ENCODE measurements at regions not wholly inside any gene's neighbourhood (a gene's known extent, or its start where the extent isn't known, plus 50 kb on each side); places are given as distances from the start of the nearest gene placed in this dataset.
A peak's percentile ranks its signal among the peaks of the same experiment; 100 is the strongest.
"Not testable (repeated sequence)": the region's sequence is repeated elsewhere in the genome, so short reads cannot be mapped to it uniquely, and the experiment has no call there.

DNA sequence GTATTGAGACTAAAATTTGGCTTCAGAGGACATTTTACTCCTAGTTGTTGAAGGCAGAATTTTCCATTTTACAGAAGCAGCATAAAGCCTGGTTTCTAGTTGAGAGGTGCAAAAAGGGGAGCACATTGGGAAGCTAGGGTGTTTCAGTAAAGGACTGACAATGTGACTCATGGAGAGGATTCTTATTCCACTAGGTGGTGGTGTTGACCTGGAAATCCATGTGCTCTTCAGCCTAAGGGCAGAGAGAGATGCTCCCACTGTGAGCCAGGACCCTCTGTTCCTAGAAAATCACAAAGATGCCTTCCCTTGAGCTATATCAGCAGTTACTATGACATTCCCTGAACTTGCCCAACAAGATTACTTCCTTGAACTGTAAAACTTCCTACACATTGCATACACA lies 687.8 kb downstream of the IPMK start:
- DNase-seq (ENCODE audit: low read depth) = peak; percentile 60

DNA sequence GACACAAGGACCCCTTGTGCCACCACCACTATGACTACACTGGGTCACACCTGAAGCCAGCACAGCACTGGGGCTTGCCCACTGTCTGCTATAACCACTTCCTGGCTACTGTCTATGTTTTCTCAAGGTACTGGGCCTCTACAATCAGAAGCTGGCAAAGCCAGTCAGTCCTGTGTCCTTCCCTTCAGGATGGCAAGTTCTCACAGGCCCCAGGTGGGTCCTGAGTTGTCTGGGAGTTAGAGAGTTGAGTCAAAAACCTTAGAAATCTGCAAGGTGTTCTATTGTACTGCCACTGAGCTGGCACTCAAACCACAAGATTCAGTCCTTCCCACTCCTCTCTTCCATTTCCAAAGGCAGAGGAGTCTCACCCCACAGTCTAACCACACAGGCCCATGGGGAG lies 705.5 kb downstream of the IPMK start:
- DNase-seq (ENCODE audit: low read depth) = no peak

DNA sequence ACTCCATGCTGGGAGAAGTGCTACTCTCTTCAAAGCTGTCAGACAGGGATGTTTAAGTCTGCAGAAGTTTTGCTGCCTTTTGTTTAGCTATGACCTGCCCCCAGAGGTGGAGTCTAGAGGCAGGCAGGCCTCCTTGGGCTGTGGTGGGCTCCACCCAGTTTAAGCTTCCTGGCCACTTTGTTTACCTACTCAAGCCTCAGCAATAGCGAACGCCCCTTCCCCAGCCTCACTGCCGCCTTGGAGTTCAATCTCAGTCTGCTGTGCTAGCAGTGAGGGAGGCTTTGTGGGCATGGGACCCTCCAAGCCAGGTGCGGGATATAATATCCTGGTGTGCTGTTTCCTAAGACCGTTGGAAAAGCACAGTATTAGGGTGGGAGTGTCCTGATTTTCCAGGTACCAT lies 715.9 kb downstream of the IPMK start:
- not testable (repeated sequence) for DNase-seq (ENCODE audit: low read depth)

DNA sequence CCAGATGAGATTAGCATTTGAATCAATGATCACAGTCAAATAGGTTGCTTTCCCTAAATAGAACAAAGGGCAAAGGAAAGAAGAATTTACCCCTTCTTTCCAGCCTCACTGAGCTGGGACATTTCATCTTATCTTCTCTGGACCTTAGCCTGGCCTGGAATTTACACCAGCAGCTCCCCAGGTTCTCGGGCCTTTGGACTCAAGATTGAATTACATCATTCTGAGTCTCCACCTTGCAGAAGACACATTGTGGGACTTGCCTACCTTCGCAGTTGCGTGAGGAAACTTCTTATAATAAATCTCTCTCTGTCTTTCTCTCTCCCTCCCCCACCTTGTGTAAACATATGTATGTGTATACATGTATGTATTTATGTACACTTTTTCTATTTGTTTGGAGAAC lies 732.4 kb downstream of the IPMK start:
- DNase-seq (ENCODE audit: low read depth) = no peak

DNA sequence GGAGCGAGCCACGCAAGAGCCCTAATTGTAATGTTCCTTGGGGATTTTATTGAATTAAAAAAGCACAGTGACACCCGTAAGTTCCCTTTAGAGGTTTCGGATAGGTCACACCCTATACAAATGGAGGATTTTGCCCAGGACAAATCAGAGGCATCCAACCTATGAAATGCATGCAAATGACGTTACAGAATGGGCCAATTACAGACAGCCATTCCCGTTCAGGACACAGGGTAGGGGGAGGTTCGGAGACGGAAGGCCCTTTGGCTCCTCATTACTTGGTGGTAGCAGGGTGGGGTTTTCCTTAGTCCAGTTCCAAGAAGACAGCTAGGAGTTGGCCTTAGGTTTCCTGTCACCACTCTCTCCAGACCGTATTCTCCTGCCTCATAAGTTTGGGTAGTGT lies 754.1 kb downstream of the IPMK start:
- no peak for DNase-seq (ENCODE audit: low read depth)

DNA sequence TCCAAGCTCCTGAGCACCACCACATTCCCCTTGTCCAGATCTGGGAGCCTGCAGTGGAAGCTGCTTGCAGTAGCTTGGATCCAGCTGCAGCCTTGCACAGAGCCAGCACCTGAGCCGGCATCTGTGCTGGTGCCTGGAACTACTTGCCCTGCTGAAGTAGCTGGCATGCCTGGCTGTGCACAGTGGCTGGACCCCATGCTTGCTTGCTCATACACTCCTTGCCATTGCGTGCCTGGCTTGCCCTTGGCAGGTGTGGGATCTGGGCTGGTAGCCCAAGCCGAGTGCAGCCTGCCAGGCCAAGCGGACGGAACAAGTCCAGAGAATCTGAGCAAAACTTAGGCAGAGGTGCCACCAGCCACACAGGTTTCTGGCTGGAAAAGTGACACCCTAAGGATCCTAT lies 759.9 kb downstream of the IPMK start:
- DNase-seq (ENCODE audit: low read depth) = no peak

DNA sequence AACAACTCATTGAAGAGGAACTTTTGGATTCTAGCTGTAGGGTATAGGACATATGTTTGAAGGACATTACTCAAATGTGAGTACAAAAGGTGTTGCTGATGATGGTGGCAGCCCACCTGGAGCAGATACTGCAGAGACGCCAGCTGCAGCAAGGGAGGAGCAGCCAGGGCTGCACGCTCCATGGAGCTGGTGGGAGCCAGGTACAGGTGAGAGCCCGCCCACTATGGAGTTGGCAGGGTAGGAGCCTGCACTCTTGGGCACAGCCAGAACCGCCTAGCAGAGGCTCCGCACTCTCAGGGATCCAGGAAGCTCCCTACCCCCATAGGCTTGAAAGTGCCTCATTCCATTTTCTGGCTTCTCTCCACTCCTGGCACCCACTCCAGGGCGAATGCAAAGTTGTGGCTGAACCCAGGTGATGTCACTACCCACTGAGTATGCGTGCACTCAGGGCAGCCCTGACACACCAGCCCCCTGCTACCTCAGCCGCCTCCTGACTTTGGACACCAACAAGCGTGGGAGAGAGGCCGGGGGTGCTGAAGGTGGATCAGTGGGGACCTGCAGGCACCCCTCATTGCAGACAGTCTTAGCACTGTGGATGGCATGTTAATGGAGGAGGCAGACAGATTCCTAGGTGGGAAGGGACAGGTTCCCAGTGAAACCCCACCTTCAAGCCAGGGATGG lies 761.1 kb downstream of the IPMK start:
- DNase-seq (ENCODE audit: low read depth) = no peak

DNA sequence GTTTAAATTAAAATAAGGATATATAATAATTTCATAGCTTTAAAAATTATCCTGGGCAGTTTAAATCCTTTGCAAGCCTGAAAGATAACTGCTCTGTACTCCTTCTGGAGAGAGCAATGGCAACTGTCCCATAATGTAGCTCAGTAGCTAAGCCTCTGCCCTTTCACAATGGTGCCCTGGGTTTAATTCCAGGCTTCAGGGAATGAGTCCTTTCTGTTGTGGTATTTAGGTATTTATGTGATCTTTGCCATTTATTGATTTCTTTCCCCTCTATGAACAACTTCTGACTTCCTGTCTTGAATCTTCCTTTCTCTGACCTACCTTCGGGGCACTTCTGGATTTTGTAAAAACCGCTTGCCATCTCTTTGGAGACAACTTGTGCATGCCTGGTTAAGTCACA lies 773.2 kb downstream of the IPMK start:
- no peak for DNase-seq (ENCODE audit: low read depth)

DNA sequence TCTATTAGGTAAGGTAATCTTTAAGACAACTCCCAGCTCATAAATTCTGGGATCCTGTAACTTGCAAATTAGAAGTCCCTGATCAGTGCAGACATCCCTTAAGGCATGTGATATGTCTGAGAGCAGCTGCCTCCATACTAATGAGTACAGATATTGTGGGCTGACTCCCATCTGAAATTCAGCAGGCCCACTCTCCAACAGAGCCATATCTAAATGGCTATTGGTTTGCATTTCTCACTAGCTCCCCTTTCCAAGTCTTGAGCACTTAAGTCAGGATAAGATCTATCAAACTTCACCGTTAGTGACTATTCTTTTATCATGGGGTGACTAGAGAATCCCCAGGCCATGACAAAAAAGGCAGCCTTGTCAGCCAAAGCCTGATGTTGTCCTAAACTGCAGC lies 785.4 kb downstream of the IPMK start:
- no peak for DNase-seq (ENCODE audit: low read depth)

DNA sequence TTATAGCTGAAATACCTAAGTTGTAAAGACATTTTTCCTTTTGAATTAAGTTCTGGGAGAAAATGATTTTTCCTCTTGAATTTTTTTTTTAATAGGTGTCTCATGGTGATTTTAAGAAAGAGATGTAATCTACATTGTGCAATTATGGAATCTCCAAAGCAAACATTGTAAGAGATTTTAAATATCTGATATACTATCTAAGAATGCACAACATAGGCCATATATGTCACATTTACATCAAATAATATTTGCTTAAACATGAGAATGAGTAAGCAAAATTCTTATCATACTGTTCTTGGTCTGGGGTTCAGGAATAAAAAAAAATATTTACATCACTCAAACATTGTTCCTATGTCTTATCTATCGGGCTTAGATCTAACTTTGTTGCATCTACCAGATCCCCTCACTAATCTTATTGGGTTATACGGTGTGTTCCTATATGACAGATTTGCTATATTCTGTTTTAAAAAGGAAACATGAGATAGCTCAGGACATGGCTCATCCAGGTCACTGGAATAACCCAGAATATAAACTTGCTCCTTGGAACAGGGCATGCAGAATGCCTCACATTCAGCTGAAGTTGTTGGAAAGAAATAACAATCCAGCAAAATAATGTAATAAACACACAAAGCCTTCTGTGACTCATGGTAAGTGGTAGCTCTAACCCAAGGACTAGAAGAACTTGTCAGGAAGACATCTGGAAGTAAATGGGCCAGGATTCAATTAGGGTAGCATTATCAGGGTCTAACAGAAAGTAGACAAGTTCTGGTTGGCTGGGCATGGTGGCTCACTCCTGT lies 794.7 kb downstream of the IPMK start:
- DNase-seq (ENCODE audit: low read depth) = no peak

DNA sequence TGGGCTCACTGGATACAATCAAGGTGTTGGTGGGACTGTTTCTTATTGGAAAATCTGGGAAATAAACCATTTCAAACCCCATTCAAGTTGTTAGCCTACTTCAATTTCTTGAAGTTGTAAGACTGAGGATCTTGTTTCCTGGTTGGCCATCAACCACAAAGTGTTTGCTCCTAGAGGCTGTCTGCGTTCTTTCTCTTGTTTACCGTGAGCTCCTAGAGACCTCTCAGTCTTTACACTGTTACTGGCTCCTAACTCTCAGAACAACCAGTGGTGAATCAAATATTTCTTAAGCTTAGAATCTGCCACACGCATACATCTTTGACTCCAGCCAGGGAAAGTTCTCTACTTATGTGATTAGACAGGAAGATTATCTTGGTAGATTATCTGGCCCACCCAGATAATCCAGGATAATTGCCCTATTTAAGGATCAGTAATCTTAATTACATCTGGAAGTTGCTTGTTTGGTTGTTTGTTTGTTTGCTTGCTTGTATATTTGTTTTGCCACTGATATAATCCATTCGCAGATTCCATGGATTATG lies 798.7 kb downstream of the IPMK start:
- DNase-seq (ENCODE audit: low read depth) = no peak

DNA sequence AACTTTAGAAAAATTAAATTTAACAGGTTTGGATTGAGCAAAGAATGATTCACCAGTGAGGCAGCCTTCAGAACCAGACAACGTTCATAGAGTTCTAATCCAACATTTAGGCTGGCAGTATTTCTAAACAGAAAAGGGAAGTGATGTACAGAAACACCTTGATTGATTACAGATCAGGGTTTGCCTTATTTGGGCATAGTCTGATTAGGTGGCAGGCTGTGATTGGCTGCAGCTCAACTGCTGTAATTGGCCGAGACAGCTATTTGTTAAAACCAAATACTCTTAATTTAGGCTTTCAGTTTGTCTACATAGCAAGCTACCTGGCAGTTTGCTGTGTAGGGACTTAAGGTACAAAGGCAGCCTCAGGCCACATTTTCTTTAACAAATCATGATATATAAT lies 802.5 kb downstream of the IPMK start:
- DNase-seq (ENCODE audit: low read depth) = no peak

DNA sequence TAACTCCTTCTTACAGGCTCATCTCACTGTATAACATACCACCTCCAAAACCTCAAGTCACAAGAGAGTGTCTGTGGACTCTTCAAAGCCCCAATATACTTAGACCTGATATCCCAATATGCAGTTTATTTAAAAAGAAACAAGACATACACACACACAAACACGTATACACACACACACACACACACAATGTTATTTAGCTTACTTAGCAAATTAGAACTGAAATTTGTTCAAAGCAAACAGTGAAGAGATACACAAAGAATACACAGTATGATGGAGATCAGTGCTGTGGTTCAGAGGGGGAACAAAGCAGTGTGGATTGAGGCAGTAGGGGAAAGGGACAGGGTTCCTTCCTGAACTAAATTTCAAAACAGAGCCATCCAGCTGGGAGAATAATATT lies 807.2 kb downstream of the IPMK start:
- DNase-seq (ENCODE audit: low read depth) = no peak

DNA sequence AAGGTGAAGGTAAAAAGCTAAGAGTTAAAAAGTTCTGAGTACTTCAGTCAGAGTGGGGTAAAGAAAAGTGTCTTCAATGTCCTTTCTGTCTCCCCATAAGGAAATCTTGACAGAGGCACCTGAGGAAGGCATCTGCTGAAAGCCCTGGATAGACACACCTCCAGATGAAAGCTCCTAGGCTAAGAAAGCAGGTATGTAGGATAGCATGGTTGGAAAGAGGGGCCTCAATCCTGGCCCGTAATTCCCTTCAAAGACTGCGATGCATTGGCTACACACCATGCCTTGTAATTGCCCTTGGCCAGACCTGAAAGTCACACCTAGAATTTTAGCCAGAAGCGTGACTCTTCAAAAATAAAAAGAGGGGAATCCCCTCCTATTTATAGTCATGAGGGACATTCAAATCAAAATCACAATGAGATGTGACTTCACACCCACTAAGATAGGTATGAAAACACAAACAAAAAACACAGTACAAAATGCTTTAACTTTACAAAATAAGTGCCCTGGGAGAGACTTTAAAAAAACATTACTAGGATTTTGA lies 809.7 kb downstream of the IPMK start:
- DNase-seq (ENCODE audit: low read depth) = no peak

DNA sequence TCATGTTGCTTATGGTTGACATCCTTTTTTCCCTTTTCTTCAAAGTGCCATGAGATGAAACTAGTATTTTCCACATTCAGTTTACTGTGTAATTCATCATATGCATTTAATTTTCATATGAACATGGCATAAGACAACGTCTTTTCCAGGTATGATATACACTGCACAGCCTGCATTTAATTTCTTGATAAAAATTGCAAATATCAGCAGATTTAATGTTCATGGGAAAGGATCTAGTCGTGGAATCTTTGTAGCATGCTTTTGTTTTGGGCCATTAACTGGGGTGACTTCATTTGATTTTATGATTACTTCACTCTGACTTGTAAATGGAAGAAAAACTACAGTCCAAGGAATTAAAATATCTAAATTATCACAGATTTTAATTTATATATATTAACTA lies 837.3 kb downstream of the IPMK start:
- DNase-seq (ENCODE audit: low read depth) = no peak

DNA sequence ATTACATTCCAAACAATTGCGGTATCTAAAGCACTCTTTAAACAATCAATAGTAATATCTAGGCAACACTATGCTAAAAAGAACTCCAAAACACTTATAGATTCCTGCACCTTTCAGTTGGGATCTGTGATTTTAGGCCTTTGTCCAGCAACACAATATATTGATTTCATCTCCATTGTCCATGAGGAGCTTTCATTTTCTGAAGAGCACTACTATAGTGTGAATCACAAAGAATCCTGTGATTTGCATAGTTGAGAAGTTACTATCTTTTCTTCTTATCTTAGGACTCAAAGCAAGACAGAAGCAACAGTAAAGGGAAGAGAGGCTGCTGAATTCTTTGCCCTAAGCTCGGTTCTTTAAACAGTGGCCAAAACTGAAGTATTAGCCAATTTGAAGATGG lies 846.8 kb downstream of the IPMK start:
- no peak for DNase-seq (ENCODE audit: low read depth)

DNA sequence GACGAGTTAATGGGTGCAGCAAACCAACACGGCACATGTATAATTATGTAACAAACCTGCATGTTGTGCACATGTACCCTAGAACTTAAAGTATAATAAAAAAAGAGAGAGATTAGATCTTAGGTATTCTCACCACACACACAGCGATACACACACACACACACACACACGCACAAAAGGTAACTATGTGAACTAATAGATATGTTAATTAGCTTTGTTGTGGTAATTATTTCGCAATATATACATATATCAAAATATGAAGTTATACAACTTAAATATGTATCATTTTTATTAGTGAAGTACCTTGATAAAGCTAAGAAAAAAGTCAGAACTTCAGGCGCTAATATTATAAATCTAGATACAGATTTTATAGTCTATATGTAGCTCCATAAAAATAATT lies 849.2 kb downstream of the IPMK start:
- DNase-seq (ENCODE audit: low read depth) = no peak

DNA sequence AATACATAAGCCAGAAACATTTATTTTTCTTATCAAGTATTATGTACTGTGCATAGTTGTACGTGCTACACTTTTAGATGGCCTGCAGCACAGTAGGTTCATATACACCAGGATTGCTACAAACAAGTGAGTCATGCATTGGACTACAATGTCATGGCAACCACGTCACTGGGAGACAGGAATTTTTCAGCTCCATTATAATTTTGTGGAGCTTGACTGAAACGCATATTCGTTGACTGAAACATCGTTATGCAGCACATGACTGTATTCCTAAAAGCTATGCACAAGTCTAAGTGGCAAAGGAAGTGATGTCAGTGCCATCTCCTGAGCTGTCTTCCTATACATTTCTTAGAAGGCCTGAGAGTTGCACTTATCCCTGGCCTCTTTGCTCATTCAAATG lies 871.8 kb downstream of the IPMK start:
- DNase-seq (ENCODE audit: low read depth) = peak; percentile 1

DNA sequence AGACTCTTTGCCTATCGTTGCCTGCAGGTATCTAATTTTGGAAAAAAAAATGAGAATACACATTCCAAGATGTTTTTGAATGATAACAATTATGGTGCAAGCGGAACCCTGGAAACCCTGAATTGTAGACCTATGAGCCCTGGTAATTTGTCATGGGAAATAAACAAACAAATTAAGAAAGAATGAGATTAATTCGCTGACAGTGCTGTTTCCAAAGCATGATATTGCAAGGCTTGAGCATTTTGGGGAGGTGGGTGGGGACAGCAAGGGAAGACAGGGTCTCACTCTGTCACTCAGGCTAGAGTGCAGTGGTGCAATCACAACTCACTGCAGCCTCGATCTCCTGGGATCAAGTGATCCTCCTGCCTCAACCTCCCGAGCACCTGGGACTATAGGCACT lies 900.3 kb downstream of the IPMK start:
- DNase-seq (ENCODE audit: low read depth) = no peak

DNA sequence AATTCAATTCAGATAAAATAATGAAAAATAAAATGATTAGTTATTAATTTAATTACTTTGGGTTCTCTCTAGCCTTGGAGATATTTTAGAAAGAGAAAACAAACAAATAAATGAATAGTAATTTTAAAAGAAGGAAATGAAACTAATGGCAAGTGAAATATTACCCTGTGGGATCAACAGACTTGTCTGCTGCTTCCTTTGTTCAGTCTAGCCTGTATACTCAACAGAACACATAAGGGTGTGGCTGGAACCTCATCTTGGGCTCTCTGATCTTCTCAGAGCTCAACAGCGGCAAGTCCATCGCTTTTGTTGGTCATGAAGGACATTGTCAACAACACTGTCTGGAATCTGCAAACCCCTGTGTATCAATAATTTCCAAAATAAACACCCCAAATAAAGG lies 904.9 kb downstream of the IPMK start:
- no peak for DNase-seq (ENCODE audit: low read depth)

DNA sequence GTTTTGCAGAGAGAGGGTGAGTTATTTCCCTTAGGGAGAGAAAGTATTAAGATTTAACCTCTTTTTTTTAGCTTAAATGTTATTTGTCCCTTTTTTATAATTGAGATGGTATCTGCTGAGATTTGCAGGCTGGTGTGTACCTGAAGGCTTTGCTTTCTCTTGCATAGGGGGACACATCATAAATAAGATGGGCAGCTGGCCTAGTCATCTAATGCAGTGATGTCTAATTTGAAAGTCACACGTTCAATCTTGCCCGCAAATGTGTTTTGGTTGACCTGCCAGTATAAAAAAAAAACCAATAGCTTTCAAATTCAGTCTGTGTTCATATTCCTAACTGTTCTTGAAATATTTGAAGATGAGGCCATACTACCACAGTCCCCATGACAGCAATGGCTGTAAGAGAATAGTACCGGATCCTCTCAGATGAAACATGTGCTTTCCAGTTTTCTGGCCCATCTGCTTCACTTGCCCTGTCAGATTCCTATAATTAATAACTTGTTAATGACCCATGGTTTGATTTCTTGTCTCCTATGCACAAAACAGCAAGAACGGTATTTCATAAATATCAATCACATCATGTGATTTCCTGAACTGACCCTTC lies 914.2 kb downstream of the IPMK start:
- no peak for DNase-seq (ENCODE audit: low read depth)

DNA sequence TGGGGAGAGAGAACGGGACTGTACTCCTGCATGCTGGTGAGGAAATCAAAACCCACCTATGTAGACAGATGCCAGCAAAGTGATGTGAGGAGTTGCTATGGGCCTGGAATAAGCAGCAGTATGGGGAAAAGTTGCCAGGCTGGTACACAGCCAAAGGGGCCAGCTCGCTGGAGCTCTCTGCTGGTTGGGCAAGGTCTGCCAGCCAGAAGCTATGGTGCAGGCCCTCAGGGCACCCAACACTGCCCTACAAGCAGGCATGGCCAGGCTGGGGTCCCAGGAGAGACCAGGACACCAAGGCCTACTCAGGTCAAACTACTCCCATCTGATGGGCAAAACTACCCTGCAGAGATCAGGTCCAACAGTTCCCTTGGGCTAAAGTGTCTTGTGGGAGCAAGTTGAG lies 916.6 kb downstream of the IPMK start:
- DNase-seq (ENCODE audit: low read depth) = no peak

DNA sequence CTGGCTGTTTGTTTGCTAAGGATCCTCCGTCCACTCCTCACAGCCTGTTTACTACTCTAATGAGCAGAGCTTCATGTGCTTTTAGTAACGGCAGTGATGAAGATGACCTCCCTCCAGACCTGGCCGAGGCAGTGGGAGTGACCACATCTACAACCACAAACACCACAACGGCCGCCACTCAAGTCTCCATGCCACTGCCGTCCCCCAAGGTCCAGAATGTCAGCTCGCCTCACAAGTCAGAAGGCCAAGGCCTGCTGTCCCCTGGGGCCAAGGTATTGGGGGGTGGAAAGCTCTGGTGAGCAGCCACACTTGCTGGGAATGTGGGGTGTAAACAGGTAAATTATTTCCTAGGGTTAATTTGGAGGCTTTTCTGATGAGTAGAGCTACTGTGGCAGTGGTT lies 926.4 kb downstream of the IPMK start:
- DNase-seq (ENCODE audit: low read depth) = no peak
